ENCODE measurements at regions not wholly inside any gene's neighbourhood (a gene's known extent, or its start where the extent isn't known, plus 50 kb on each side); places are given as distances from the start of the nearest gene placed in this dataset.
"Not testable (repeated sequence)": the region's sequence is repeated elsewhere in the genome, so short reads cannot be mapped to it uniquely, and the experiment has no call there.

DNA sequence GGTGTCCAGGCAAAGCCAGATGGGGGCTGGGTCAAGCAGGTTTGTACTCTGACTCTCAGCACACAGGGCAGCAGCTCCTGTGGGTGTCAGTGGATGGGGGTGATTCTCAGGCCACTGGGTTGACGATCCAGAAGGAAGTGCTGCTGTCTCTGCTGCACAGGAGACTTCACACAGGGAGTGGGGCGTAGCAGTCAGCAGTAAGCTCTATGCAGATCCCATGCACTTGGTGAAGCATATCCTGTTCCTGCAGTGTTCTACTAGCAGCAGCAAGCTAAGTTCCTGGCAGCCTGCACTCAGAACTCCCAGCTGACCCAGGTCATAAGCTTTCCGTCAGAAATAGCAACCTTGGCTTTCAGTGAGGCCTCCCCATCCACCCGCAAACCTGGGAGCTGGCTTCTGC lies 117.6 kb upstream of the NDST3 start:
- no peak for FAIRE-seq
- no peak for DNase-seq (ENCODE audit: insufficient read length, low spot score)
- TF ChIP-seq PAX5 (IDR thresholded peaks at IDR 0.05; ENCODE audit: insufficient read depth, low read length, severe bottlenecking) (no peak), POLR2AphosphoS5 (IDR thresholded peaks at IDR 0.05; ENCODE audit: low read depth, low read length) (no peak), SPI1 (IDR thresholded peaks at IDR 0.05; ENCODE audit: low read depth, low read length) (no peak)

DNA sequence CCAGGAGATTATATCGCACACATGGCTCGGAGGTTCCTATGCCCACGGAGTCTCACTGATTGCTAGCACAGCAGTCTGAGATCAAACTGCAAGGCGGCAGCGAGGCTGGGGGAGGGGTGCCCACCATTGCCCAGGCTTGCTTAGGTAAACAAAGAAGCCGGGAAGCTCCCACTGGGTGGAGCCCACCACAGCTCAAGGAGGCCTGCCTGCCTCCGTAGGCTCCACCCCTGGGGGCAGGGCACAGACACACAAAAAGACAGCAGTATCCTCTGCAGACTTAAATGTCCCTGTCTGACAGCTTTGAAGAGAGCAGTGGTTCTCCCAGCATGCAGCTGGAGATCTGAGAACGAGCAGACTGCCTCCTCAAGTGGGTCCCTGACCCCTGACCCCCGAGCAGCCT lies 112.0 kb upstream of the NDST3 start:
- FAIRE-seq; DNase-seq (ENCODE audit: insufficient read length, low spot score): not testable (repeated sequence)

DNA sequence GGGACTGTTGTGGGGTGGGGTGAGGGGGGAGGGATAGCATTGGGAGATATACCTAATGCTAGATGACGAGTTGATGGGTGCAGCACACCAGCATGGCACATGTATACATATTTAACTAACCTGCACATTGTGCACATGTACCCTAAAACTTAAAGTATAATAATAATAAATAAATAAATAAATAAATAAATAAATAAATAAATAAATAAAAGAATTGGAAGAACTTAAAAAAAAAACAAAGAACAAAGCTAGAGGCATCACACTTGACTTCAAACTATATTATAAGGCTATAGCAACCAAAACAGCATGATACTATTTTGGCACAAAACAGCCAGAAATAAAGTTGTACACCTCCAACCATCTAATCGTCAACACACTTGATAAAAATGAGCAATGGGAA lies 106.5 kb upstream of the NDST3 start:
- DNase-seq (ENCODE audit: insufficient read length, low spot score); FAIRE-seq: not testable (repeated sequence)

DNA sequence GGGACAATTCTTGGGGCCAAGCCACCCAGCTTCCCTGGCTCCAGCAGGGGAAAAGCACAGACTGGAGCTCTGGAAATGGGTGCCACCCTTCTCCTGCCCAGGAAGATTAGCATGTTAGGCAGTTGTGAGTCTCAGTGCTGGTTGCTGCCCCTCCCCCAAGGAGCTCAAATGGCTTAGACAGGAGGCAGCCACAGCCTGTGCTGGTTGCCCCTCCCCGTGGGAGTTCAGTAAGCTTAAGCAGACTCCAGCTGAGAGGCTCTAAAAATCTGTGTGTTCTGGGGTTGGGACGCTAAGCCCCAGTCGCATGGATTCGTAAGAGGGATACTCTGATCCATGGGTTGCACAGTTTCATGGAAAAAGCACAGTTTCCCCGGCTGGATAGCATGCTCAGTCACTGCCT lies 92.7 kb upstream of the NDST3 start:
- no peak for FAIRE-seq
- TF ChIP-seq SPI1 (IDR thresholded peaks at IDR 0.05; ENCODE audit: low read depth, low read length) = no peak
- TF ChIP-seq POU2F2 (IDR thresholded peaks at IDR 0.05; ENCODE audit: low read depth, low read length) = no peak
- no peak for TF ChIP-seq TAF1 (IDR thresholded peaks at IDR 0.05; ENCODE audit: low read depth, low read length)
- no peak for TF ChIP-seq POLR2A (IDR thresholded peaks at IDR 0.05; ENCODE audit: low read depth, low read length)
- DNase-seq (ENCODE audit: insufficient read length, low spot score) = no peak

DNA sequence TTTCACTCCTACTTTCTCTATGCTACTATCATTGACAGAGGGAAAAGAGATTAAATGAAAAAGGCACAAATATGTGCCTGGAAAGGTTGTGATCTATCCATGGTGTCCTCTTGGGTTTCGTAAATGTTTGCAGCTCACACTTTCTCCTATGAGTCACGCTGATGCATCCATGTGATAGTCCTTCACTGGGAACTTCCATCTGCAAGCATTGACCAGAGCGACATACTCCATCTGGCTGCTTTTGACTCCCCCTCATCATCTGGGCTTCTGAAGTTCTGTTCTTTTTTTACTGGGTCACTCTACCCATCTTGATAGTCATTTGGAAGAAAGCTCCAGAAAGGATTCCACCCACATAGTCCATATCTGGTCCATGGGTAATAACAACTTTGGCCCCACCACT lies 84.7 kb upstream of the NDST3 start:
- no peak for TF ChIP-seq SPI1 (IDR thresholded peaks at IDR 0.05; ENCODE audit: low read depth, low read length)
- no peak for TF ChIP-seq POLR2AphosphoS5 (IDR thresholded peaks at IDR 0.05; ENCODE audit: low read depth, low read length)
- no peak for TF ChIP-seq POU2F2 (IDR thresholded peaks at IDR 0.05; ENCODE audit: low read depth, low read length)
- TF ChIP-seq POLR2A (IDR thresholded peaks at IDR 0.05; ENCODE audit: low read depth, low read length) = no peak
- no peak for TF ChIP-seq TAF1 (IDR thresholded peaks at IDR 0.05; ENCODE audit: low read depth, low read length)
- no peak for TF ChIP-seq PAX5 (IDR thresholded peaks at IDR 0.05; ENCODE audit: insufficient read depth, low read length, severe bottlenecking)
- FAIRE-seq (no peak), DNase-seq (ENCODE audit: insufficient read length, low spot score) (no peak)

DNA sequence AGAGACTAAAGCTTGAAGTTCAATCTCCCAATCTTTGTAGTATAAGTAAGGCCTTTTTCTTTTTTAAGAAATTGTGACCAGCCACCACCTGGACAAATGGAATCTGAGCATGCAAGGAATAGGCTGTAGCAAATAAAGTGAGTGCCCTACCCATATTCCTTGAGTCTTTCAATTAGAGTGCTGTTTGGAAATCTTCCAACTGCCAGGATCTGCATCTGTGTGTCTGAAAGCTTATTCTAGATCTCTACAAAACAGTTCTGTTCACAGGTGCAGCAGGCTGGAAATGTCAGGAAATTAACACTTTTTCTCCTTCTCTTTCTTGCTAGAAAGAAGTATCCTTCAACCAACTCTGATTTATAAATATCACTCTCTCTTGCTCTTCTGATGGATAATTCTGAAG lies 76.7 kb upstream of the NDST3 start:
- DNase-seq (ENCODE audit: insufficient read length, low spot score) (no peak), FAIRE-seq (no peak)
- TF ChIP-seq POLR2A (IDR thresholded peaks at IDR 0.05; ENCODE audit: low read depth, low read length) = no peak
- no peak for TF ChIP-seq SPI1 (IDR thresholded peaks at IDR 0.05; ENCODE audit: low read depth, low read length)
- TF ChIP-seq PAX5 (IDR thresholded peaks at IDR 0.05; ENCODE audit: insufficient read depth, low read length, severe bottlenecking) = no peak
- no peak for TF ChIP-seq TAF1 (IDR thresholded peaks at IDR 0.05; ENCODE audit: low read depth, low read length)
- TF ChIP-seq POU2F2 (IDR thresholded peaks at IDR 0.05; ENCODE audit: low read depth, low read length) = no peak
- TF ChIP-seq POLR2AphosphoS5 (IDR thresholded peaks at IDR 0.05; ENCODE audit: low read depth, low read length) = no peak

DNA sequence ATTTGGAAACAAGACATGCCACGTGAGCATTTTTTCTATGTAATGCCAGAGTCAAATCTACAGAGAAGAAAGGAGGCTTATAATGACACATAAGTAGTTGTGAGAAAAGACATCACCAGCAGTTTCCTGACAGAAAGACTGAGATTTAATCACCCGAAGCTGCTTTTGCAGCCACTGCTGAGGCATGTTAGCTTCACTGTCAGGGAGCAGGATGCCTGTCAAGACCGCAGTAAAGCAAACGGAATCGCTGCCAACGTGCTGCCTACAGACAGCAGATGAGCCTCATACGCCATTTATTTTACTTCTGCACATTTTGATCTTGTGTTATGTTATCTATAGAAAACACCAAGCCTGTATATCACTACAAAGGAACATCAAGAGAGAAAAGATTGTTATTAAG lies 68.7 kb upstream of the NDST3 start:
- DNase-seq (ENCODE audit: insufficient read length, low spot score) (no peak), FAIRE-seq (no peak)
- TF ChIP-seq PAX5 (IDR thresholded peaks at IDR 0.05; ENCODE audit: insufficient read depth, low read length, severe bottlenecking) (no peak), TAF1 (IDR thresholded peaks at IDR 0.05; ENCODE audit: low read depth, low read length) (no peak), SPI1 (IDR thresholded peaks at IDR 0.05; ENCODE audit: low read depth, low read length) (no peak), POU2F2 (IDR thresholded peaks at IDR 0.05; ENCODE audit: low read depth, low read length) (no peak), POLR2AphosphoS5 (IDR thresholded peaks at IDR 0.05; ENCODE audit: low read depth, low read length) (no peak), POLR2A (IDR thresholded peaks at IDR 0.05; ENCODE audit: low read depth, low read length) (no peak)

DNA sequence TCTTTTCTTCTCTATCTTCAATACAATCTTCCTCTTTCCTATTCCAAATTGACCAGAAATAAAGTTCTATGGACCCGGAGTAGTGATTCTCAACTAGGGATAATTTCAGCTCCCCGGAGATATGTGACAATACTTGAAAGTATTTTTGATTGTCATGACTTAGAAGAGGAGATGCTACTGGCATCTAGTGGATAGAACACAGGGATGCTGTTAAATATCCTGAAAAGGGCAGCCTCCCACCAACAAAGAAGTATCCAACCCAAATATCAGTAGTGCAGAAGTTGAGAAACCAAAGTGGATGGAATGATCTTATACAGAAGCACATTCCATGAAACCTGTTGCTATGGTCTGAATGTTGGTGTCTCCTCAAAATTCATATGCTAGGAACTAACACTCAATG lies 65.7 kb upstream of the NDST3 start:
- no peak for TF ChIP-seq POLR2AphosphoS5 (IDR thresholded peaks at IDR 0.05; ENCODE audit: low read depth, low read length)
- TF ChIP-seq POU2F2 (IDR thresholded peaks at IDR 0.05; ENCODE audit: low read depth, low read length) = no peak
- TF ChIP-seq PAX5 (IDR thresholded peaks at IDR 0.05; ENCODE audit: insufficient read depth, low read length, severe bottlenecking) = no peak
- TF ChIP-seq TAF1 (IDR thresholded peaks at IDR 0.05; ENCODE audit: low read depth, low read length) = no peak
- no peak for TF ChIP-seq POLR2A (IDR thresholded peaks at IDR 0.05; ENCODE audit: low read depth, low read length)
- TF ChIP-seq SPI1 (IDR thresholded peaks at IDR 0.05; ENCODE audit: low read depth, low read length) = no peak
- FAIRE-seq = no peak
- no peak for DNase-seq (ENCODE audit: insufficient read length, low spot score)

DNA sequence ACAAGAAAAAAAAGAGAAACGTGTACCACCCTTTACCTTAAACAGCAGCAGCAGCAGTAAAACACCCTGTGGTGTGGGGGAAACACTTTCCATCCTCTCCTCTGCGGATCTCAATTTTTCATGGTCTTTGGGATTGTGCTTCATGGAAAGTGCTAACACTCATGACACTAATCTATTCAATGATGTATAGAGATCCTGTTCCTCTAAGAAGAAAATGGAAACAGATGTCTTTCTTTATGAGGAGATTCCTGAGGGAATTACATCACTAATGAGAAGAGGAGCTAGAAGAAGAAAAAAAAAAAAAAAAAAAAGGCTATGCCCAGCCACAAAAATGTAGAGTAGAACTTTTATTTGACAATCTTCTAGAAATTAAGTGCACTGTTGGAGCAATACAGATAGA lies 62.9 kb upstream of the NDST3 start:
- no peak for DNase-seq (ENCODE audit: insufficient read length, low spot score)
- TF ChIP-seq POLR2AphosphoS5 (IDR thresholded peaks at IDR 0.05; ENCODE audit: low read depth, low read length) (no peak), TAF1 (IDR thresholded peaks at IDR 0.05; ENCODE audit: low read depth, low read length) (no peak), SPI1 (IDR thresholded peaks at IDR 0.05; ENCODE audit: low read depth, low read length) (no peak), POLR2A (IDR thresholded peaks at IDR 0.05; ENCODE audit: low read depth, low read length) (no peak)
- no peak for FAIRE-seq

DNA sequence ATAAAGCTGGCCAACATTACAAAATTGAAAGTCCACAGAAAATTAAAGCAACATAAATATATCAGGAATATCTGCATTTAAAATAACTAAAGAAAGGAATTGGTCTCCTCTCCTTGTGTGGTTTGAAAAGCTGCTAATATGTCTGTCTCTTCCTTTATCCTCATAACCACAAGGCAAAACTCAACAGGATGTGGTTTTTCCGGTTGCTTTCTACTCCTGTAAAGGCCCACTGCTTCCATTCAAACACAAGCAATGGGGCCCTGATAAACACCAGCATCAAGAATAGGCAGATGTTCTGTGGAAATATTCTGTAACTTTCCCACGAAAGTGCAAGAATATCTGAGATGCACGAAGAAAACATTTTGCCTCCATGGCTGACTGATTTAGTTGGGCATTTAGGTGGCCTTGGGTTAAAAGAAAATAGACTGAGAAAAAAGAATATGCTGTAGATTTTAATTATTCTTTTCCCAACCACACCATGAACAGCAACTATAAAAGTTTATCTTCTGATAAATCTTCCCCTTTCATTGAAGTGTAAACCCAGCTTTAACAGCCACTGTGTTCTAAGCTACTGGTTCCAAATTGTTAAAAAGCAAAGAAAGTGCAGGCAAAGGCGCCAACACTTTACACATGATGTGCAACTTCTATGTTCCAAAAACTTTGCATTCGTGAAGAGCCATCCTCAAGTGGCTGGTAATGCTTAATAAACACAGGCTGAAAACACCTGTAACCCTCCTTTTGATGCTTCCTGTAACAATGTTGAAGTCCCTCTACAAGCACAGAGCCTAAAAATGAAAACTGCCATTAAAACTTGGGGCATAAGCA lies 50.5 kb upstream of the NDST3 start:
- TF ChIP-seq POU2F2 (IDR thresholded peaks at IDR 0.05; ENCODE audit: low read depth, low read length) = no peak
- TF ChIP-seq POLR2AphosphoS5 (IDR thresholded peaks at IDR 0.05; ENCODE audit: low read depth, low read length) = no peak
- no peak for DNase-seq (ENCODE audit: insufficient read length, low spot score)
- FAIRE-seq = no peak

DNA sequence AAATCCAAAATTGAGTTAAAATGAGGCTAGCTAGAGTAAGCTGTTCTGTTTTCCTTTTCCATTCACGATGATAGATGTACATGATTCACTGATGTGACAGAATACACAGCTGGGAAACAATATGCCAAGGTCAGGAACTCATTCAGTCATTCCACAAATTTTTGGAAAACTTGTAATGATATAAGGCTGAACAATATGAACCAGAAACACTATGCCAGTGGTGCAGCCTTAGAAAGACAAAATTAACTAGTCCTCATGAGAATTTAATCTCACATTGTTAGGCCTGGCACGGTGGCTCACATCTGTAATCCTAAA lies 50.0 kb upstream of the NDST3 start:
- no peak for TF ChIP-seq SPI1 (IDR thresholded peaks at IDR 0.05; ENCODE audit: low read depth, low read length)
- TF ChIP-seq POU2F2 (IDR thresholded peaks at IDR 0.05; ENCODE audit: low read depth, low read length) = no peak
- no peak for TF ChIP-seq TAF1 (IDR thresholded peaks at IDR 0.05; ENCODE audit: low read depth, low read length)
- TF ChIP-seq POLR2A (IDR thresholded peaks at IDR 0.05; ENCODE audit: low read depth, low read length) = no peak
- DNase-seq (ENCODE audit: insufficient read length, low spot score) = no peak
- no peak for FAIRE-seq

Data from GM12891 (cell line).